ENCODE measurements at regions not wholly inside any gene's neighbourhood (a gene's known extent, or its start where the extent isn't known, plus 50 kb on each side); places are given as distances from the start of the nearest gene placed in this dataset.

DNA sequence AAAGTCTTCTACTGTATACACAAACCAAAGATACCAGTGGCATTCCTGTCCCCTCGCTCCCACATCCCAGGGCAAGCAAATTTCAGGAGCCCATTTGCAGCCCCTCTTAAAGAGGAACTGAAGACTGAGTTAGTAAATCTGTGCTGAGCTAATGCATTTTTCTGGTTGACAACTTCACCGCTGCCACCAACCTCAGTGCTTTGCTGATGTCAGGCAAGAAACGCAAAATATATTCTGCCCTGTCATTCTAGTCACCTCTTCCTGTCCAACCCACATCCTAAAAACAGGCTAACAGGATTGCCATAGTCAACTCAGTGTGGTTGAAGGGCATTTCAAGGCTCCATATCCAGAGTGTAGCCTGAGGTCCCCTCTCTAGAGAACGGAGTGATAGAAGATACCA lies 59.4 kb upstream of the FICD start:
- TF ChIP-seq EP300 (IDR thresholded peaks at IDR 0.05), result no peak
- TF ChIP-seq, protein P1, sequence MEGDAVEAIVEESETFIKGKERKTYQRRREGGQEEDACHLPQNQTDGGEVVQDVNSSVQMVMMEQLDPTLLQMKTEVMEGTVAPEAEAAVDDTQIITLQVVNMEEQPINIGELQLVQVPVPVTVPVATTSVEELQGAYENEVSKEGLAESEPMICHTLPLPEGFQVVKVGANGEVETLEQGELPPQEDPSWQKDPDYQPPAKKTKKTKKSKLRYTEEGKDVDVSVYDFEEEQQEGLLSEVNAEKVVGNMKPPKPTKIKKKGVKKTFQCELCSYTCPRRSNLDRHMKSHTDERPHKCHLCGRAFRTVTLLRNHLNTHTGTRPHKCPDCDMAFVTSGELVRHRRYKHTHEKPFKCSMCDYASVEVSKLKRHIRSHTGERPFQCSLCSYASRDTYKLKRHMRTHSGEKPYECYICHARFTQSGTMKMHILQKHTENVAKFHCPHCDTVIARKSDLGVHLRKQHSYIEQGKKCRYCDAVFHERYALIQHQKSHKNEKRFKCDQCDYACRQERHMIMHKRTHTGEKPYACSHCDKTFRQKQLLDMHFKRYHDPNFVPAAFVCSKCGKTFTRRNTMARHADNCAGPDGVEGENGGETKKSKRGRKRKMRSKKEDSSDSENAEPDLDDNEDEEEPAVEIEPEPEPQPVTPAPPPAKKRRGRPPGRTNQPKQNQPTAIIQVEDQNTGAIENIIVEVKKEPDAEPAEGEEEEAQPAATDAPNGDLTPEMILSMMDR (IDR thresholded peaks at IDR 0.05), result no peak

Measured in esophagus muscularis mucosa (tissue), 3 donors.